ENCODE measurements at regions not wholly inside any gene's neighbourhood (a gene's known extent, or its start where the extent isn't known, plus 50 kb on each side); places are given as distances from the start of the nearest gene placed in this dataset.

- TF ChIP-seq POLR2A (IDR thresholded peaks at IDR 0.05) (no peak), POLR2AphosphoS5 (IDR thresholded peaks at IDR 0.05) (no peak)
Measured at GRCh38 chr10:4655879-4656278, 170.1 kb upstream of the AKR1E2 start.

Measured in sigmoid colon (tissue), 4 donors.